Caki2 (cell line): ENCODE measurements at regions not wholly inside any gene's neighbourhood (a gene's known extent, or its start where the extent isn't known, plus 50 kb on each side); places are given as distances from the start of the nearest gene placed in this dataset.
"Not testable (repeated sequence)": the region's sequence is repeated elsewhere in the genome, so short reads cannot be mapped to it uniquely, and the experiment has no call there.

Experiments
- DNase-seq: peaks from one replicate; pipeline ENCODE4 v3.0.0-alpha.2; 2015; ENCODE audit warnings: low read depth
- in situ Hi-C: cut with HindIII; loops from 2 replicates; pipeline ENCODE4 v1.10.0; 2016; ENCODE audit warnings: low sequenced_read_pairs, low pct_unique_long_range_greater_than_20kb, mixed read lengths

DNA sequence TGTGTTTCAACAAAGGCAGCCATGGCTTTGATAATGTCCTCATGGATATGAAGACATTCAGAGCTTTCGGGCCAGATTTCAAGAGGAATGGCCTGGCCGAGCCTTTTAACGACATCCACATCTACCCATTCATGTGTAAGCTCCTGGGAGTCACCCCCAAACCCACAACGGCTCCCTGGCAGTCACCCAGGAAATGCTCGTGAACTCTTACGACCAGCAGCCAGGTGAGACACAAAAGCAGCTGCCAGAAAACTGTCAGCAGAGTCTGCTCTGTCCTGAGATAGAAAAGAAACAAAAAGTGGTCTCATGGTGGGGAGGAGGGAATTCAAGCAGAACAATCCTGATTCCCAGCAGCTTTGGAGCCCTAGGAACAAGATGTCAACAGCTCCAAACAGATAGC lies 52.9 kb upstream of the DEFB108B start:
- not testable (repeated sequence) for DNase-seq

DNA sequence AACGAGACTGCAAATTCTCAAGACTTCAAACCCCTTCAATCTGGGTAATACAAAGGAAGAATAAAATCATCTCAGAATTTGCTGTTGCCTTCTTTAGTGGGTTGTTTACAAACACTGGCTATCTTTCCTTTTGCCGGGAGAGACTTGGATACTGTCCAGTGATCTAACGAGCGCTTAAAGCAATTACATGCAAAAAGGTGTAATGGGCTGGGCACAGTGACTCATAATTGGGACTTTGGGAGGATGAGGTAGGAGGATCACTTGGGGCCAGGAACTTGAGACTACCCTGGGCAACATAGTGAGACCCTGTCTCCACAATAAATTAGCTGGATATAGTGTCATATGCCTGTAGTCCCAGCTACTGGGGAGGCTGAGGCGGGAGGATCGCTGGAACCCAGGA lies 52.2 kb upstream of the DEFB108B start:
- in situ Hi-C loops, DNase-seq: not testable (repeated sequence)

More for the DNA sequence above, 52.9 kb upstream of the DEFB108B start:
- in situ Hi-C loops, result not testable (repeated sequence)

DNA sequence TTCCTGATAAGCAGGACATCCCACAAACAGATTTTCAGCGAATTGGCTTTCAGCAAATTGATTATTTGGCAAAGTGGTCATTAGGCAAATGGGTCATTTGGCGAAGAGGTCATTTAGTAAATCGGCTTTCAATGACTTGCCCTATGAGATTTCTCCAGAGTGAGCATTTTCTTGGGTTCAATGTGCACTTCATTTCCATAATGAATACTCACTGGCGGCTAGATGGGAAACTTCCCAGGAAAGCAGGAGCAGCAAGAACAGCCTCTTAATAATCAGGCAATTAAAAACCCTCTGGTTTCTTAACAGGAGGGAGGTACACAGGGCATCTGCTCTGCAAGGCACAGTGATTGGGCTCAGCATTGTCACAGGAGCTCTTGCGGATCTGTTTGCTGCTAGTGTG lies 51.5 kb upstream of the DEFB108B start:
- in situ Hi-C loops, result not testable (repeated sequence)

DNA sequence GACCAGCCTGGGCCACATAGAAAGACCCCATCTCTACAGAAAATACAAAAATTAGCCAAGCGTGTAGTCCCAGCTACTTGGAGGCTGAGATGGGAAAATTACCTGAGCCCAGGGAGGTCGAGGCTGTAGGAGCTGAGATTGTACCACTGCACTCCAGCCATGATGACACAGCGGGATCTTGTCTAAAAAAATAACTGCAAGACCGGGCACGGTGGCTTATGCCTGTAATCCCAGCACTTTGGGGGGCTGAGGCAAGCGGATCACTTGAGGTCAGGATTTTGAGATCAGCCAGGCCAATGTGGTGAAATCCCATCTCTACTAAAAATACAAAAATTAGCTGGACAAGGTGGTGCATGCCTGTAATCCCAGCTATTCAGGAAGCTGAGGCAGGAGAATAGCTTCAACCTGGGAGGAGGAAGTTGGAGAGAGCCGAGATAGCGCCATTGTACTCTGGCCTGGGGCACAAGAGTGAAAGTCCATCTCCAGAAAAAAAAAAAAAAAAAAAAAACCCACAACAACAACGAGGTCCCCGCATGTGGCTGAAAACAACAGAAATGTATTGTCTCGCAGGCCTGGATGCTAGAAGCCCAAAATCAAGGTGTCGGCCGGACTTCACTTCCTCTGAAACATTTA lies 50.7 kb upstream of the DEFB108B start:
- DNase-seq, in situ Hi-C loops: not testable (repeated sequence)

More for the DNA sequence above, 51.5 kb upstream of the DEFB108B start:
- DNase-seq, result not testable (repeated sequence)

- in situ Hi-C loops, DNase-seq: not testable (repeated sequence)
Measured at GRCh38 chr11:71783191-71783590, 49.8 kb upstream of the DEFB108B start.
